Mucosa of descending colon (tissue), 3 donors: ENCODE measurements at regions not wholly inside any gene's neighbourhood (a gene's known extent, or its start where the extent isn't known, plus 50 kb on each side); places are given as distances from the start of the nearest gene placed in this dataset.
"Not testable (repeated sequence)": the region's sequence is repeated elsewhere in the genome, so short reads cannot be mapped to it uniquely, and the experiment has no call there.

Source experiments
- ATAC-seq: fragments of 200-7000 bp; cut with Tn5 transposase; one replicate; pipeline ENCODE4 v1.9.1; 2020; ENCODE audit warnings: mild to moderate bottlenecking, moderate library complexity
- DNase-seq, 3 donors: peaks; one replicate each; pipeline ENCODE4 v3.0.0-alpha.2; 2020
- H3K36me3 ChIP-seq: fragments of 200-600 bp; one replicate; pipeline ENCODE4 v1.8.0; 2021; ENCODE audit warnings: low read depth, mild to moderate bottlenecking
- H3K4me1 ChIP-seq: fragments of 200-600 bp; one replicate; pipeline ENCODE4 v1.8.0; 2021; ENCODE audit warnings: low read depth, mild to moderate bottlenecking
- H3K4me3 ChIP-seq: fragments of 200-600 bp; one replicate; pipeline ENCODE4 v1.8.0; 2021; ENCODE audit warnings: mild to moderate bottlenecking
- H3K9me3 ChIP-seq: fragments of 200-600 bp; one replicate; pipeline ENCODE4 v1.8.0; 2021; ENCODE audit warnings: mild to moderate bottlenecking
- intact Hi-C, 2 donors: fragments of 100-400 bp; cut with DNase I in 1 of 2; cut with micrococcal nuclease in 1 of 2; formaldehyde crosslinking; loops; one replicate each; pipeline versions ENCODE4 v1.11.0 to v1.11.1; 2022; cut with DNase I, micrococcal nuclease
- TF ChIP-seq, protein P1 (sequence below): fragments of 200-600 bp; IDR thresholded peaks from one replicate; pipeline ENCODE4 v1.8.0; 2022; ENCODE audit warnings: antibody characterized with exemption, mild to moderate bottlenecking
- donor health status: DM: no; HTN: no; CAD: no; lungs with moderate emphysema.
- donor health status: DM: no; HTN: no; CAD: no.
- donor health status: DM: no; HTN: yes; CAD: no.

DNA sequence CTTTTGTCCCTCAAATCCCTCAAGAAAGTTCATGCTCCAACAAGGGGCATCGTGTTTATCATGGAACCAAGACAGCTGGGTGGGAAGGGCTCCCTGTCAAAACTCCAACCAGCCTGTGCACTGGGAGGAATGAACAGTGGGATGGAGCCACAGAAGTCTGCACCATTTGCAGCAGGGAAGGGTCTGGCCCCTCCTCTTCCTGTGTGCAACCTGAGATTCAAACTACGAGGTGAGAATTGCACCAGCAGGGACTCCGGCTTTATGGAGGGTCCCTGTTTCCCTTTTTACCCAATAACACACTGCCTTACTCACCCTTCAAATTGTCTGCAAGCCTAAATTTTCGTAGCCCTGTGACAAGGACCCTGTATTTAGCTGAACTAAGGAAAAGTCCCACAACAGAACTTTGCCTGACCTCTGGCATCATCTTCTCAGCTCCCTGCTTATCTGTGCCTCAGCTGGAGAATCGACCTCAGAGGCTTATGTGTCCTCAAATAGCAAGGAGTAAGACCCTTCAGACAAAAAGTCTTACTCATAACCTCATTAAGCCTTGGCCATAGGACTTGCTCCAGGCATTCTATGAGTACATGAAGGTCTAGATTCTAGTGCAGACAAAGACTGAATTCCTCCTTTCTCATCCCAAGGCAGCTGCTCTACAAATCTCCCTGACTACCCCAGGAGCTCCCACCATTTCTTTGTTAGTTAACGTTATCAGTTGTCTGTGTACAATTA is 178.3 kb upstream of the SERPINE2 start:
- ATAC-seq = no peak
- no peaks in the 10 kb centered on the region for H3K36me3 ChIP-seq
- DNase-seq = no peak
- H3K9me3 ChIP-seq = no peaks in the 10 kb centered on the region
- intact Hi-C loops = no loop called here
- H3K4me3 ChIP-seq = no peak overlapping the region
- H3K4me1 ChIP-seq = no peaks in the 10 kb centered on the region
- TF ChIP-seq, protein P1, sequence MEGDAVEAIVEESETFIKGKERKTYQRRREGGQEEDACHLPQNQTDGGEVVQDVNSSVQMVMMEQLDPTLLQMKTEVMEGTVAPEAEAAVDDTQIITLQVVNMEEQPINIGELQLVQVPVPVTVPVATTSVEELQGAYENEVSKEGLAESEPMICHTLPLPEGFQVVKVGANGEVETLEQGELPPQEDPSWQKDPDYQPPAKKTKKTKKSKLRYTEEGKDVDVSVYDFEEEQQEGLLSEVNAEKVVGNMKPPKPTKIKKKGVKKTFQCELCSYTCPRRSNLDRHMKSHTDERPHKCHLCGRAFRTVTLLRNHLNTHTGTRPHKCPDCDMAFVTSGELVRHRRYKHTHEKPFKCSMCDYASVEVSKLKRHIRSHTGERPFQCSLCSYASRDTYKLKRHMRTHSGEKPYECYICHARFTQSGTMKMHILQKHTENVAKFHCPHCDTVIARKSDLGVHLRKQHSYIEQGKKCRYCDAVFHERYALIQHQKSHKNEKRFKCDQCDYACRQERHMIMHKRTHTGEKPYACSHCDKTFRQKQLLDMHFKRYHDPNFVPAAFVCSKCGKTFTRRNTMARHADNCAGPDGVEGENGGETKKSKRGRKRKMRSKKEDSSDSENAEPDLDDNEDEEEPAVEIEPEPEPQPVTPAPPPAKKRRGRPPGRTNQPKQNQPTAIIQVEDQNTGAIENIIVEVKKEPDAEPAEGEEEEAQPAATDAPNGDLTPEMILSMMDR = no peak

DNA sequence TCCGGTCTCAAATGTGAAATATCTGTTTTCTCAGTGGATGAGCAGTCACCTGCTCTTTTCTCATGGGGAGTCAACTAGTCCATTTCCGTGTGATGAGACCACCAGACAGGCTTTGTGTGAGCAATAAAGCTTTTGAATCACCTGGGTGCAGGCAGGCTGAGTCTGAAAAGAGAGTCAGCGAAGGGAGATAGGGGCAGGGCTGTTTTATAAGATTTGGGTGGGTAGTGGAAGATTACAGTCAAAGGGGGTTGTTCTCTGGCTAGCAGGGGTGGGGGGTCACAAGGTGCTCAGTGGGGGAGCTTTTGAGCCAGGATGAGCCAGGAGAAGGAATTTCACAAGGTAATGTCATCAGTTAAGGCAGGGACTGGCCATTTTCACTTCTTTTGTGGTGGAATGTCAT is 176.5 kb upstream of the SERPINE2 start:
- H3K36me3 ChIP-seq, H3K4me3 ChIP-seq, ATAC-seq, intact Hi-C loops, H3K9me3 ChIP-seq, DNase-seq, H3K4me1 ChIP-seq: not testable (repeated sequence)

DNA sequence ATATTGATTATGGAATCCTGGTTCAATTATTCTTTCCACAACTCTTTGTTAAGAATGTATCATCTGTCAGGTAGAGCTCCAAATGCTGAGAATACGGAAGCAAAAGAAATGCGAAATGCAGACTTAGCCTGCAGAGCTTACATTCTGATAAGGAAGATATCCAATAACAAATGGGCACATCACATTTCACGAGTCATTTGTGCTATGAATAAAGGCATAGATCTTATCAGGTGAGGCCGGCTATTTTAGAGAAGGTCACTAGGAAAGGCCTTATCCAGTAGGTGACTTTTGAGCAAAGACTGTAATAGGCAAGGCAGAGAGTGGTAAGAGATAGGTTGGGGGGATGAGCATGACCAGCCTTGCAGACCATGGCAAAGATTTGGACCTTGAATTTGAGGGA is 174.3 kb upstream of the SERPINE2 start:
- Histone ChIP-seq H3K36me3 (no peaks in the 10 kb centered on the region), H3K4me1 (no peaks in the 10 kb centered on the region), H3K4me3 (no peak overlapping the region), H3K9me3 (no peaks in the 10 kb centered on the region)
- DNase-seq (no peak), ATAC-seq (no peak)
- TF ChIP-seq, protein P1 = no peak
- intact Hi-C loops = no loop called here

DNA sequence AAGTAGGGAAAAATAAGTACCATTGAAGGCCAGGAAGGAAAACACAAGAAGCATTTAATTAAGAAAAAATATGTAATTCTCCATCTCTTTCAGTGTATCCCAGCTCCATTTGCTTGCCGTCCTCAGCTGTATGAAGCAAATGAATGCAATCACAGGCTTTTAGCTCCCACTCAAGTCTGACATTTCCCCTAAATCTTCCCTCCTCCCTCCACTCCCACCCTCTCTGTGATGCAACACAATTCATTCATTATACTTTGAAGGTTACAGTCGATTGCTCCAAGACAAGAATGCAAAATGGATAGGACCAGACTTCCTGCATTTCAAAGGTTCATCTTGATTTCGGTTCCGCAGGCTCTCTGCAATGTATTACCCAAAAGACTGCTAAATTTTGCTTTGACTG is 172.7 kb upstream of the SERPINE2 start:
- TF ChIP-seq, protein P1 = no peak
- DNase-seq (no peak), ATAC-seq (no peak)
- Histone ChIP-seq H3K4me3 (no peak overlapping the region), H3K4me1 (no peaks in the 10 kb centered on the region), H3K36me3 (no peaks in the 10 kb centered on the region), H3K9me3 (no peaks in the 10 kb centered on the region)
- intact Hi-C loops = no loop called here

DNA sequence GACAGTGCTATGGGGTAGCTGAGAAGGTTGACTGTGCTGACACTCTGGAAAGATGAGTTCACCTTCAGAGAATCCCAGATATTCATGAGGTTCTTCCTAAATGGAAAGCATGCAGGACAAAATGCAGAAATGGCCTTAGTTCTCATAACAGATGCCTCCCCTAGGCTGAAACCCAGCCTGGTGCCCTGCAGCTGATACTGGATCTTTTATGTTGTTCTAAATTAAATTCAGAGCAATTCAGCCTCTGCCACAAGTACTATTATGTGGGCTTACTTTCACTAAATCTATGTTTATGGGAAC is 172.0 kb upstream of the SERPINE2 start:
- H3K9me3 ChIP-seq = no peaks in the 10 kb centered on the region
- ATAC-seq (no peak), DNase-seq (no peak)
- intact Hi-C loops = no loop called here
- no peaks in the 10 kb centered on the region for H3K36me3 ChIP-seq
- no peak overlapping the region for H3K4me3 ChIP-seq
- H3K4me1 ChIP-seq = no peaks in the 10 kb centered on the region
- TF ChIP-seq, protein P1 = no peak

DNA sequence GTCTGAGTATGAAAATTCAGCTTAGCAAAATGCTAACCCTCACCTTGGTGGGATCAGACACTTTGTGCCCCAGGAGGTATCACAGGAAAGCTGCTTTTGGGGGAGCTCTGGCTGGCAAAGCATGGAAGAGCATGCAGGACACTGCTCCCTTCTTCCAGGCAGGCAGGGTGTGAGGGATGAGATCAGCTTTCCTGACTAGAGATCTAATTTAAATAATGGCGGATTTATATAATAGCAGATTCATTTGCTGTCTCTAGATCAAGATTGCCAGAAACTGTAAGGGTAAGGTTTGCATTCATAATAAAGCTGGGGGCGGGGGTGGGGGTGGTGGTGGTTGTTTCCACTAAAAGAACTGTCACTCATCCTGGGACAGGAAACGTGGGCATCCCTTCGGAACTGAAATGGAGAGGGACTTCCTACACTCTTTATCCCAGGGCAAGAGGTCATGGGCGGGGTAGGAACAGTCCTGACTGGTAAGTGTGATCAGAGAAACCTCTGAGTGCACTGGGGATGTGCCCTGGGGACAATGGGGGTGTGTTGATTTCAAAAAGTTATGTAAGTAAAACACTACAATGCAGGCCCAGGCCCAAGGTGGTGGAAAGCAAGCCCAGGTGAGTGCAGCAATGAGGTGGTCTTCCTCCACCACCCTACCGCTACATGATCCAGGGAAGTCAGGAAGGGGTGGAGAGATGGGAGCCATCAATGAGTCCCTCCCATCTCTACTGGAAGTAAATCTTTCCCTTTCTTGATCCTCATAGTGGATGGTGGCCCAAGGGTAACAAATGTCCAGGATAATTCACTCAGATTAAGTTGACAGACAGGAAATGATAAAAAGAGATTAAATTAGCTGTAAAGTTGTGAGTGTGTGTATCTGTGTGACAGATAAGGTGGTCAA is 171.4 kb upstream of the SERPINE2 start:
- no peaks in the 10 kb centered on the region for H3K9me3 ChIP-seq
- TF ChIP-seq, protein P1 = no peak
- no peaks in the 10 kb centered on the region for H3K36me3 ChIP-seq
- DNase-seq (no peak), ATAC-seq (no peak)
- no peak overlapping the region for H3K4me3 ChIP-seq
- intact Hi-C loops = no loop called here
- no peaks in the 10 kb centered on the region for H3K4me1 ChIP-seq
